Activated T-cell treated with anti-CD3 and anti-CD28 coated beads for 48 hours (primary cell): ENCODE measurements at regions not wholly inside any gene's neighbourhood (a gene's known extent, or its start where the extent isn't known, plus 50 kb on each side); places are given as distances from the start of the nearest gene placed in this dataset.
A peak's percentile ranks its signal among the peaks of the same experiment; 100 is the strongest.

ENCODE experiments used
- DNase-seq: peaks from one replicate; pipeline ENCODE4 v3.0.0-alpha.2; 2020; ENCODE audit warnings: low read depth

- no peak for DNase-seq
These were observed 85.0 kb downstream of the NUF2 start for GRCh38 chr1:163406772-163407171.

GRCh38 chr1:163408262-163408661 lies 86.5 kb downstream of the NUF2 start:
- no peak for DNase-seq

DNA sequence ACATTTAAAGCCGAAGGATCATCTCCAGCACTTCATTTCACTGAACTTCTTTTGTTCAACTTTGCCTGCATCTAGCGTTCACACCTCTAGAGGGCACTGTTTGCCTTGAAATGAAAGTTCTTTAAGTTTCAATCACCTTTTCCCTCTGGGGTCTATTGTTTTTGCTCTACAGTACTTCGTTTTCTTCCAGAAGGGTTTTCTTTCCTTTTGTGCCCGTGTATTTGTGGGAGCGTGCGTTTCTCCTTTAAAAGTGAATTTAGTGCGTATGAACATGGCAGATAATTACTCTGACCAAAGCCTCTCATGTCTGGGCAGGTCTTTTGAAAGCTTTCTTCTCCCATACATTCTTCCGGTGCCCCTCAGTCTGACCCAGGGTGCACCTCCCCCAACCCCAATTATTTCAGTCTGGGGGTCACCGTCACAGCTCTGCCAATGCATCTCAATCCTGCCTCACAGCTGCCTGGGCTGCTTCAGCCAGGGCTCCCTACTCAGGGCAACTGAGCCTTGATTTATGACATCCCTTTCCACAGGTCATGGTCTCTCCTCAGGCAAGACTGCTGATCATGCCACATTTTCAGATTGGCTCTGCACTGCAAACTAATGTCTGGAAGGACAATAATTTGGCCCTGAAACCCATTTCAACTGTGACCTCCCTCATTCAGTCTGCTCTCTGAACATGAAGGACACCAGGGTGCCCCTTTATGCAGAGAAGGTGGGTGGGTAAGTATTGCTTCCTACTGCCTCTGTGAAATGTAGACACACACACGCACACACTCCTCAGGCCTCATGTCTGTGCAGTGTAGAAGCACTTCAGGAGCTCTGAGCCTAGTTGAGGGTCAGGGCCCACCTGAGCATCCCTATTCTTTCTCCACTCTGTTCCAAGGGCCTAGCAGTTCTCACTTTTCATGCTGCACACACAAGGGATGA lies 88.6 kb downstream of the NUF2 start:
- peak; percentile 3 for DNase-seq

- no peak for DNase-seq
These were observed 90.5 kb downstream of the NUF2 start for GRCh38 chr1:163412221-163412620.

DNA sequence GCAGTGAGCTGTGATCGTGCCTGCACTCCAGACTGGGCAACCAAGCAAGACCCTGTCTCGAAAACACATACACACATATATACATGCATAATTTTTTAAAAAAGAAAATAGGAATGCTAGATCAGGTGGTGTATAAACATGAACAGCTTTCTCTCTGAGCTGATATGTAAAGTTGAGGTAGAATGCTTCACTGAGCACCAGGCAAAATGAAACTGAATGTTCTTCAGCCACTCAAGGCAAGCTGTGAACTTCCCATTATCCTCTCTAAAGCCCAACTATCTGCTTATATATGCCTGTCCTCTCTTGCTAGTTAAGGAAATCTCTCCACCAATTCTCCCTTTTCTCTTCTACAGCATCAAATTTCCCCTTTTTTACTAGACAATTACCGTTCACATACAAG lies 93.0 kb downstream of the NUF2 start:
- no peak for DNase-seq

DNA sequence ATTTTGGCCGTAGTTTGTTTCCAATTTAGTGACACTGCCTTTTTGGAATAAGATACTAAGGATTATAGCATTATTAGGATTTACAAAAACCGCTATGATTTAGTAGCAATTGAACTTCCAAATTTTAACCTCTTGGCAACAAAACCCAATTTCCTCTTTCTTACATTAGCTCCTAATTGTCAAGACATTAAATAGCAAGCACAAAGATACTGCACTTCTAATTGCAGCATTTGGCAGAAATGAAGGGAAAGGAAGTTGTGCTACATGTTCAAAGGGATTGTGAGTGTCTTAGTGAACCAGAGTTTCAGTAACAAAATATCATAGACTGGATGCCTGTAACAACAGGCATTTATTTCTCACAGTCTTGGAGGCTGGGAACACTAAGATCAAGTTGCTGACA lies 99.9 kb downstream of the NUF2 start:
- no peak for DNase-seq

GRCh38 chr1:163422738-163423404 lies 101.1 kb downstream of the NUF2 start:
- DNase-seq, result no peak

DNA sequence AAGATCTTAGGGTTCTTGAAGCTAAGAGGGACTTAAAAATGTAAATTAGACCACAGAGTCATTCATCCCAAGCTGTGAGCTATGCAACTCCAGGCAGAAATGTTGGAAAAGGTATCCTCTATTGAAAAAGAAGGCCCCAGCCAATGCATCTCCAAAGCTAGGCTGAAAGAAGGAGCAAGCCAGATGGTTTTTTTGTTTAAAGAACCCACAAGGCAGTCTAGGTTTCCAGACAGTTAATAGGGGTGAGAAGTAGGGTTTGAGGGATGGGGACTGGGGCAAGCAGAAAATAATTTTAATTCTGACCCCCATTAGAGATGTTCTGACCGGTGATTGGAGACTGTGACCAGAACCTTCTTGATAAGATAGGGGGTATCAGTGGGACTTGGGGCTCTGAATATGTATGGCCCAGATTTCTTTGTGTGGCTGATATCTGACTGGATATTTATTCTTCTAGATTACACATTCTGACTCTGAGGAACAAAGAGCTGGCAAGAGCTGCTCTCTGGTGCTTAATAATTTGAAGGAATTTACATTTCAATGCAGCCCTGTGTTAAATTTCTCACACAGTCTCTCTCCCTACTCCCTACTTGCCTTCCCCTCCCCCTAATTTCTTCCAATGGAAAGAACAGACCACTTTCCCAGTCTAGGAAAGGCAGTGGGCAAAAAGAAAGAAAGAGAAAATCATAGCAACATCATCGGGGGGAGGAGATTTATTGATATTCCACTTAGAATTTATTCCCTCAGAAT lies 104.9 kb downstream of the NUF2 start:
- no peak for DNase-seq

DNA sequence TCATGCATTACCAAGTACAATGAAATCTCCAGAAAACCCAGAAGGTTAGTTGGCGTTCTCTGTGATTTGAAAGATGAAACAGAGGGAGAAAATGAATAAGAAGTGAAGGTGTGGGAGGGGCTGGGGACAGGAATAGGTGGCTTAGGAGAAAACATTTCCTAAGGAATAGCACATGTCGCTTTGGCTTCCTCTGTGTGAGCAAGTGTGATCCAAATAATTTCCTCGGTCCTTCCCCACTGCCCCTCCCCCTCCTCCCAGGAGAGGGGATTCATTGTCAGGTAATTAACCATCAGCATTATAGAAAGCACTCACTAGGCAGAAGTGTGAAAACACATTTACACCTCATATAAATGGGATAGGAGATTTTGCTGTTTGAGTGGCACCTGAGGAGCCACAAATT lies 105.5 kb downstream of the NUF2 start:
- DNase-seq, result no peak

DNA sequence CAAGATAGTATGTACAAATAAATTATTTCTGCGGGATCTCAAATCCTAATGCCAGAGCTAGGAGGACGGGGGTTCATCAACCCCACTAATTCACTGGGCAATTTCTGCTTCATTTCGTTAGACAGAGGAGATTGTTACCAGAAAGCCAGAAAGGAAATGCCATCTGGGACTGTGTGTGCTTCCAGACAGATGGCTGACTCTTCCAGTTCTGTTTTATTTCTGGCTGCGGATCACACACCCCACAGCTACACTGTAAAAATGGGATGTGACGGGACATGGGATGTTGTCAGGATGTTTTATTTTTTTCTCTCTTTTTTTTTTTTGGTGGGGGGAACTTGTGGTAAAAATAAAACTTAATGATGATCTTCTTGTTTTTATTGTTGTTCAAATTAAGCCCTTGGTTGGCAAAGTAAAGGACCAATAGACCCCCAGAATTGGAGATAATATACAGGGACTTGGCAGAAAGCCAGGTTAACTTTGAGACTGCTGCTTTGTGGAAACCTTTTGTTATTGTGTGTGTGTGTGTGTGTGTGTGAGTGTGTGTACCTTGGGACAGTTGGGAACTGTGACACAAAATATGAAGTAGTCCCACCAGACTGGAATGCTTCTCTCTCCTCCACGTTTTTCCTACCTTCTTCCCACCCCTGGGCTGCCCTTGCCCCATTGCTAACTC lies 114.5 kb downstream of the NUF2 start:
- no peak for DNase-seq

- DNase-seq, result no peak
These were observed 117.7 kb downstream of the NUF2 start for GRCh38 chr1:163439471-163439870.

GRCh38 chr1:163440090-163440489 lies 118.3 kb downstream of the NUF2 start:
- no peak for DNase-seq

DNA sequence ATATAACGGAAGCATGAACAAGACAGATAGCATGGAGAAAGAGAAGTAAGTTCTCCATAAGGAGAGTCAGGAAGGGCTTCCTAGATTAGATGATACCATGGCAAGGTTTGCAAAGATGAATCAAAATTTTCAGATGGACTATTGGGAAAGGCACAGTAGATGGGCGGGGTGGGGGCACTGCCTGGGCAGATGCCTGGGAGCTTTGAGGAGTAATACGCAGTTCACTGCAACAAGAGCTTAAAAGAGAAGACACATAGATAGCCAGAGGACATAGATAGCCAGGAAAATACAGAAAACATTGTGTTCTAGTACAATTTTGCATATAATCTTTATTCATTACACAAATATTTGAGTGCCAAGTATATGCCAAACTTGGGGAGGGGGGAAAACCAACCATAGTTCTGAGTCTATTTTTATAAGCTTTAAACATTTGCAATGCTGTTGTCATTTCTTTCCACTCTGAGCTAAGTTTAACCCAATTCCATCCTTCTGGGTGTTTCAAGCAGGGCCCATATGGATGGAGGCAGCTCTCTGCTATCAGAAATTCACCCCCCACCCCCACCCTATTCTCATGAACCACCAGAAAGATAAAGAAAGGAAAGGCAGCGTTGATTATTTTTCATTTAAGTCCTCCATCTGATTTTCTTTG lies 120.6 kb downstream of the NUF2 start:
- DNase-seq, result no peak

- no peak for DNase-seq
These were observed 121.1 kb downstream of the NUF2 start for GRCh38 chr1:163442895-163443294.

DNA sequence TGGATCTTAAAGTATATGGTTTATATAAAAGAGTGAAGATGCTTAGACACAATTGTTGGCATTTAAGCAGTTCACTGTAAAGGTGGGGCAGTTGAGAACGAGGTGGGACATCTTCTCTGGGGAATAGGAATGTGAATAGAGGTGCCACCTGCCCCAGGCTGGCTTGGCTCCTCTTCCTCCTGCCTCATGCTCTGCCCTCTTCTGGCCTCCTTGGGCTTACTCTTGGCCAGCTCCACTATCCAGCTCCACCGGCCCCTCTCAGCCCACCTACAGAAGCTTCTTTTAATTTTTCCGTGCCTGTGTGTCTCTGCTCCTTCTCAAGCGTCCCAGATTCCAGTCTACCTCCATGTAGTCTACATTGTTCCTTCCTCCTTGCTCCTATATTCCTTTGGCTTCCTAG lies 122.1 kb downstream of the NUF2 start:
- DNase-seq, result no peak

DNA sequence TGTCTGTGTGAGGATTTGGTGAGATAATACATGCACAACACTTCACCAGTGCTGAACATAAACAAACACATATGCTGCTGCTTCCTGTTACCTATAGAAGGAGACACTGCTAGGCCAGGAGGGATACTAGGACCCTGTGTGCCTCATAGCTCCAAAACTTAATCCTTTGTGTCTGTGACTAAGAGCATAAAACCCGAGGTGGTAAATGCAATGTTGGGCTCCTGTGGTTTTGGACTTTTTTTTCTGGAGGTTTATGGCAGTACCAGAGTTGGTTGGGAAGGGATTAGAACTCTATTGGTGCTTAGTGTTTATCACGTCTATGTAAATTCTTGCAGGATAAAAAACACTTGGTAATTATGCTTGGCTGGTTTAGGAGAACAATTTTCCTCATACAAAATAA lies 122.9 kb downstream of the NUF2 start:
- DNase-seq, result no peak

GRCh38 chr1:163450986-163451385 lies 129.2 kb downstream of the NUF2 start:
- DNase-seq, result no peak

- DNase-seq, result no peak
These were observed 137.8 kb downstream of the NUF2 start for GRCh38 chr1:163459539-163459938.

DNA sequence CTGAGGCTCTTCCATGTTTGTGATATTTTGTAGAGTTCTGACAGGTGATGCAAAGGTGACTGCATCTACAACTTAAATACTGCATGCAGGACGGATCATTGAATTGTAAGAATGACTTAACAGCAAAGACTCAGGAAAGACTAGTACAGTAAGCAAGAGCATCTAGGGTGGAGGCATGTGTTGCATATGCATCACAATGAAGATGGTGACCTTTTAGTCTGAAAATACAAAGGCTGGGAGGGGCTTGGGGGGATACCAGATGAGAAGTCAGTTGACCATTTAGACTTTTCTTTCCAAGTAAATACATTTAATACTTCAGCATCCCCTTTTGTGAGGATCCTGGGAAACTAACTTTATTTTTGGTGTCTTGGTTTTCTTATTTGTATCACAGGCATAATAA lies 145.5 kb downstream of the NUF2 start:
- no peak for DNase-seq

- DNase-seq, result no peak
These were observed 150.3 kb downstream of the NUF2 start for GRCh38 chr1:163471779-163472650.
